ENCODE measurements at regions not wholly inside any gene's neighbourhood (a gene's known extent, or its start where the extent isn't known, plus 50 kb on each side); places are given as distances from the start of the nearest gene placed in this dataset.

DNA sequence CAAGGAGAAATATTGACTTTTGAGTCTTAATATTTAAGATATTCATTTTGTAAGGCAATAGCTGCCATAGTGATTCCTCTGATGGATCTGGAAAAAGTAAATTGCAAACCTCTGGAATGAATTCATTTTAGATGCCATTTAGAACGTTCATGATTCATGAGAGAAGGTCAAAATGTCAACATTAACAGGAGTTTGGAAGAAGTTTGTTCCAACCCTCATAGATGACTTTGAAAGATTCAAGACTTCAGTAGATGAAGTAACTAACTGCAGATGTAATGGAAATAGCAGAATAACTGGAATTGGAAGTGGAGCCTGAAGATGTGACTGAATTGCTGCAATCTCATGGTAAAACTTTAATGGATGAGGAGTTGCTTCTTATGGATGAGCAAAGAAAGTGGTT, 100.9 kb upstream of the CCN2 start:
- TF ChIP-seq POLR2A (IDR thresholded peaks at IDR 0.05; ENCODE audit: low read depth, low read length): no peak
- TF ChIP-seq, protein P1, sequence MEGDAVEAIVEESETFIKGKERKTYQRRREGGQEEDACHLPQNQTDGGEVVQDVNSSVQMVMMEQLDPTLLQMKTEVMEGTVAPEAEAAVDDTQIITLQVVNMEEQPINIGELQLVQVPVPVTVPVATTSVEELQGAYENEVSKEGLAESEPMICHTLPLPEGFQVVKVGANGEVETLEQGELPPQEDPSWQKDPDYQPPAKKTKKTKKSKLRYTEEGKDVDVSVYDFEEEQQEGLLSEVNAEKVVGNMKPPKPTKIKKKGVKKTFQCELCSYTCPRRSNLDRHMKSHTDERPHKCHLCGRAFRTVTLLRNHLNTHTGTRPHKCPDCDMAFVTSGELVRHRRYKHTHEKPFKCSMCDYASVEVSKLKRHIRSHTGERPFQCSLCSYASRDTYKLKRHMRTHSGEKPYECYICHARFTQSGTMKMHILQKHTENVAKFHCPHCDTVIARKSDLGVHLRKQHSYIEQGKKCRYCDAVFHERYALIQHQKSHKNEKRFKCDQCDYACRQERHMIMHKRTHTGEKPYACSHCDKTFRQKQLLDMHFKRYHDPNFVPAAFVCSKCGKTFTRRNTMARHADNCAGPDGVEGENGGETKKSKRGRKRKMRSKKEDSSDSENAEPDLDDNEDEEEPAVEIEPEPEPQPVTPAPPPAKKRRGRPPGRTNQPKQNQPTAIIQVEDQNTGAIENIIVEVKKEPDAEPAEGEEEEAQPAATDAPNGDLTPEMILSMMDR (conservative IDR thresholded peaks at IDR 0.05; ENCODE audit: low read depth, low read length): no peak
- TF ChIP-seq MAFK (IDR thresholded peaks at IDR 0.05; ENCODE audit: low read depth, low read length): no peak
- no peak for TF ChIP-seq RAD21 (IDR thresholded peaks at IDR 0.05; ENCODE audit: low read length)

All from IMR-90 (cell line).